ENCODE measurements at regions not wholly inside any gene's neighbourhood (a gene's known extent, or its start where the extent isn't known, plus 50 kb on each side); places are given as distances from the start of the nearest gene placed in this dataset.

DNA sequence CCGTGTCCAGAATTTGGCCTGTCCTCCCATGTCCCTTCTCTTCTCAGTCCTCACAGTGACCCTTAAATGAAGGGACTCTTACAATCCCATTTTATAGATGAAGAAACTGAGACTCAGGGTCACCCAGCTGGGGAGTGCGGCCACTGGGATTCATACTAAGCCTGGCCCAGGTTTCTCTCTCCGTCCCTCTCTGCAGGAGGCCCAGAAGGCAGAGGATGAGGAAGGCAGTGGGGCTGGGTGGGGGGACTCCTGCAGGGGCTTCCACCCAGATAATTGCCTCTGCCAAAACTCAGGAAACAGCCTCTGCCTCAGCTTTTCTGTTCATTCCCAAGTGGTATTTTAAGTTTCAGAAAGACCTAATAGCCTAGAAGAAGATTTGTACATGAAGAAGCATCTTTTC is 299.8 kb downstream of the MATN1 start:
- no peak for TF ChIP-seq CTCF (IDR thresholded peaks at IDR 0.05)
- no peak for TF ChIP-seq EP300 (IDR thresholded peaks at IDR 0.05)
- TF ChIP-seq POLR2AphosphoS5 (IDR thresholded peaks at IDR 0.05), result no peak
